Endothelial cell of umbilical vein (primary cell): ENCODE measurements at regions not wholly inside any gene's neighbourhood (a gene's known extent, or its start where the extent isn't known, plus 50 kb on each side); places are given as distances from the start of the nearest gene placed in this dataset.

Source experiments
- BruUV-seq: library from RNA; stranded (reverse); fragments of 400-500 nt; replicated peaks from 2 replicates; lab custom pipeline; 2021; lab: Mats Ljungman, UMichigan
- CTCF ChIA-PET: fragments of 300-600, 350-600 bp; sonication (Branson Sonifier 250); formaldehyde crosslinking; loops from one replicate; lab custom pipeline; 2021; ENCODE audit warnings: antibody characterized with exemption, inconsistent platforms; lab: Charles Lee
- POLR2A ChIA-PET: fragments of 300-600, 350-600 bp; sonication (Branson Sonifier 250); formaldehyde crosslinking; loops from one replicate; lab custom pipeline; 2021; ENCODE audit warnings: antibody characterized with exemption, inconsistent platforms; lab: Charles Lee
- DNase-seq: peaks from one replicate; pipeline ENCODE4 v3.0.0-alpha.2; 2011; ENCODE audit warnings: low read depth, low spot score
- FAIRE-seq: peaks from 2 replicates; lab custom pipeline; 2011; peaks lifted over from hg19 to GRCh38; lab: Jason Lieb, UNC
- H2AFZ ChIP-seq: 2 replicates; pipeline ENCODE4 v1.6.0; 2012; ENCODE audit warnings: low read depth, low read length, control low read depth, inconsistent platforms
- H3K27ac ChIP-seq: 2 replicates; pipeline ENCODE4 v1.5.1; 2011; ENCODE audit warnings: low read depth, mild to moderate bottlenecking, control low read depth, low read length, moderate library complexity; ENCODE audit not compliant: insufficient read depth
- H3K27me3 ChIP-seq, 2 experiments: 2 replicates each; pipeline versions ENCODE4 v1.6.0 to v1.6.1; 2011; ENCODE audit warnings: low read length in 2 of 2, mixed read lengths in 1 of 2; ENCODE audit not compliant: control insufficient read depth in 2 of 2, insufficient read depth in 2 of 2
- H3K36me3 ChIP-seq, 2 experiments: 2 replicates in 1 of 2; 3 replicates in 1 of 2; pipeline ENCODE4 v1.5.1; 2011; ENCODE audit warnings: low read length in 2 of 2, mild to moderate bottlenecking in 1 of 2, moderate library complexity in 1 of 2; ENCODE audit not compliant: control insufficient read depth in 2 of 2, insufficient read depth in 2 of 2; ENCODE audit errors: extremely low read depth in 1 of 2
- H3K4me1 ChIP-seq: 3 replicates; pipeline ENCODE4 v1.5.1; 2011; ENCODE audit warnings: mild to moderate bottlenecking, low read length; ENCODE audit not compliant: control insufficient read depth, insufficient read depth; ENCODE audit errors: extremely low read depth
- H3K4me2 ChIP-seq: 2 replicates; pipeline ENCODE4 v1.6.1; 2011; ENCODE audit warnings: low read length, control low read depth, mixed read lengths; ENCODE audit not compliant: insufficient read depth
- H3K4me3 ChIP-seq, 3 experiments: fragments of 200-600 bp in 1 of 3; sonication (generic), shearing (Covaris generic) in 1 of 3; replicated peaks in 1 of 3; 2 replicates each; pipeline ENCODE4 v1.5.1; 2011 to 2016; ENCODE audit warnings: control low read depth in 3 of 3, low read length in 3 of 3, mild to moderate bottlenecking in 2 of 3, inconsistent platforms in 1 of 3, low read depth in 1 of 3, moderate library complexity in 1 of 3; ENCODE audit not compliant: insufficient read depth in 1 of 3
- H3K79me2 ChIP-seq: 2 replicates; pipeline ENCODE4 v1.6.0; 2012; ENCODE audit warnings: low read length, inconsistent platforms; ENCODE audit not compliant: control insufficient read depth, insufficient read depth
- H3K9ac ChIP-seq: replicated peaks from 2 replicates; pipeline ENCODE3; 2011; ENCODE audit warnings: low read length, control low read depth; ENCODE audit not compliant: insufficient read depth; ENCODE audit errors: extremely low read depth
- H3K9me1 ChIP-seq: replicated peaks from 3 replicates; pipeline ENCODE4 v1.6.0; 2011; ENCODE audit warnings: mild to moderate bottlenecking, low read length; ENCODE audit not compliant: control insufficient read depth, insufficient read depth; ENCODE audit errors: extremely low read depth
- H3K9me3 ChIP-seq: replicated peaks from 2 replicates; pipeline ENCODE4 v1.5.1; 2012; ENCODE audit warnings: low read length, inconsistent platforms; ENCODE audit not compliant: control insufficient read depth, insufficient read depth
- H4K20me1 ChIP-seq: replicated peaks from 2 replicates; pipeline ENCODE3; 2011; ENCODE audit warnings: mild to moderate bottlenecking, low read length; ENCODE audit not compliant: control insufficient read depth, insufficient read depth; ENCODE audit errors: extremely low read depth
- EZH2 ChIP-seq: IDR thresholded peaks from 2 replicates; pipeline ENCODE4 v1.6.1; 2012; ENCODE audit warnings: borderline replicate concordance, low read depth, mild to moderate bottlenecking, moderate library complexity, low read length, inconsistent platforms; ENCODE audit not compliant: severe bottlenecking
- FOS ChIP-seq: IDR thresholded peaks from 2 replicates; pipeline ENCODE4 v1.6.1; 2011; ENCODE audit warnings: mild to moderate bottlenecking, low read length, moderate library complexity, borderline replicate concordance; ENCODE audit not compliant: insufficient read depth
- GATA2 ChIP-seq: IDR thresholded peaks from 2 replicates; pipeline ENCODE4 v1.7.0; 2011; ENCODE audit warnings: low read depth, mild to moderate bottlenecking, moderate library complexity, mixed read lengths, low read length; ENCODE audit not compliant: insufficient read length, insufficient read depth
- JUN ChIP-seq: IDR thresholded peaks from 2 replicates; pipeline ENCODE4 v1.6.1; 2011; ENCODE audit warnings: borderline replicate concordance, low read depth; ENCODE audit not compliant: insufficient read length, insufficient read depth
- MYC ChIP-seq: IDR thresholded peaks from one replicate; pipeline ENCODE4 v1.6.1; 2011; ENCODE audit warnings: mild to moderate bottlenecking, low read depth, low read length
- POLR2A ChIP-seq: IDR thresholded peaks from 2 replicates; pipeline ENCODE4 v1.6.1; 2012; ENCODE audit warnings: low read depth, mild to moderate bottlenecking, control low read depth, low read length
- POLR2AphosphoS5 ChIP-seq: IDR thresholded peaks from 2 replicates; pipeline ENCODE4 v1.6.1; 2012; ENCODE audit warnings: low read depth, mild to moderate bottlenecking, control low read depth, low read length, moderate library complexity; ENCODE audit not compliant: insufficient read depth
- dilution Hi-C: fragments of 300-500 bp; cut with MboI; formaldehyde crosslinking; loops from one replicate; pipeline ENCODE4 v1.15.0; 2019; ENCODE audit warnings: low sequenced_read_pairs; ENCODE audit not compliant: extremely low pct_ligation_motif_present
- intact Hi-C: fragments of 100-400 bp; cut with micrococcal nuclease; formaldehyde crosslinking; loops from one replicate; pipeline ENCODE4 v1.10.0; 2022
- TF ChIP-seq, protein P1 (sequence below): IDR thresholded peaks from 2 replicates; pipeline ENCODE4 v1.6.1; 2011; ENCODE audit not compliant: insufficient read depth, insufficient read length
- TF ChIP-seq, protein P2 (sequence below), 2 donors: IDR thresholded peaks; 1 replicate in 1 of 2; 2 replicates in 1 of 2; pipeline ENCODE4 v1.5.1; 2011; ENCODE audit warnings: low read length in 2 of 2, mild to moderate bottlenecking in 2 of 2, moderate library complexity in 2 of 2, control low read depth in 1 of 2, inconsistent platforms in 1 of 2, low read depth in 1 of 2; ENCODE audit not compliant: insufficient read depth in 1 of 2; ENCODE audit errors: extremely low read depth in 1 of 2

DNA sequence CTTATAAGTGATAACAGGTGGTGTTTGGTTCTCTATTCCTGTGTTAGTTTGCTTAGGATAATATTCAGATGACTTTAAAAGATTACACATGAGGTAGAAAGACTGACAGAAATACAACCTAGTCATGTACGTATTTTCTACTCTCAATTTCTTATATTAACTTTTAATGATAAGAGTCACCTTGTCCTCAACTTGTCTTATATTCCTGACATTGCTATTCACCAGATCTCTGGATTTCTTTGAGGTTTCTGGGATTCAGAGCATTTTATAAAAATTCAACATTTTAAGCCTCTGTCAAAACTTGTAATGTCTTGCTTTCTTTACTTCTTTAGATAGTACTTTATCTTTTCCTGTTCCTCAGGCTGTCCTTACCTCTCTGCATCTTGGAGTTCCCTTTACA lies 234.2 kb downstream of the TBX15 start:
- FAIRE-seq (no peak), DNase-seq (no peak)
- Histone ChIP-seq H3K4me2 (no peak overlapping the region), H2AFZ (no peak overlapping the region), H3K9me1 (no peaks in the 10 kb centered on the region), H3K79me2 (no peaks in the 10 kb centered on the region), H3K27me3 (no peaks in the 10 kb centered on the region), H3K27ac (no peak overlapping the region), H3K9ac (no peak overlapping the region), H3K9me3 (no peaks in the 10 kb centered on the region), H3K4me1 (no peaks in the 10 kb centered on the region), H4K20me1 (no peaks in the 10 kb centered on the region), H3K4me3 (no peak overlapping the region), H3K36me3 (no peaks in the 10 kb centered on the region)
- ChIA-PET POLR2A (no interaction called here), CTCF (no interaction called here)
- no TSS peak for BruUV-seq
- intact Hi-C loops (no loop called here), dilution Hi-C loops (no loop called here)
- TF ChIP-seq, protein P1, sequence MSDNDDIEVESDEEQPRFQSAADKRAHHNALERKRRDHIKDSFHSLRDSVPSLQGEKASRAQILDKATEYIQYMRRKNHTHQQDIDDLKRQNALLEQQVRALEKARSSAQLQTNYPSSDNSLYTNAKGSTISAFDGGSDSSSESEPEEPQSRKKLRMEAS: no peak
- TF ChIP-seq POLR2A: no peak
- no peak for TF ChIP-seq EZH2
- TF ChIP-seq JUN: no peak
- TF ChIP-seq, protein P2, sequence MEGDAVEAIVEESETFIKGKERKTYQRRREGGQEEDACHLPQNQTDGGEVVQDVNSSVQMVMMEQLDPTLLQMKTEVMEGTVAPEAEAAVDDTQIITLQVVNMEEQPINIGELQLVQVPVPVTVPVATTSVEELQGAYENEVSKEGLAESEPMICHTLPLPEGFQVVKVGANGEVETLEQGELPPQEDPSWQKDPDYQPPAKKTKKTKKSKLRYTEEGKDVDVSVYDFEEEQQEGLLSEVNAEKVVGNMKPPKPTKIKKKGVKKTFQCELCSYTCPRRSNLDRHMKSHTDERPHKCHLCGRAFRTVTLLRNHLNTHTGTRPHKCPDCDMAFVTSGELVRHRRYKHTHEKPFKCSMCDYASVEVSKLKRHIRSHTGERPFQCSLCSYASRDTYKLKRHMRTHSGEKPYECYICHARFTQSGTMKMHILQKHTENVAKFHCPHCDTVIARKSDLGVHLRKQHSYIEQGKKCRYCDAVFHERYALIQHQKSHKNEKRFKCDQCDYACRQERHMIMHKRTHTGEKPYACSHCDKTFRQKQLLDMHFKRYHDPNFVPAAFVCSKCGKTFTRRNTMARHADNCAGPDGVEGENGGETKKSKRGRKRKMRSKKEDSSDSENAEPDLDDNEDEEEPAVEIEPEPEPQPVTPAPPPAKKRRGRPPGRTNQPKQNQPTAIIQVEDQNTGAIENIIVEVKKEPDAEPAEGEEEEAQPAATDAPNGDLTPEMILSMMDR (IDR thresholded peaks at IDR 0.05; ENCODE audit: extremely low read depth in 1 of 2, insufficient read depth in 1 of 2, low read depth in 1 of 2, low read length in 2 of 2): no peak
- no peak for TF ChIP-seq GATA2
- TF ChIP-seq MYC: no peak
- TF ChIP-seq POLR2AphosphoS5: no peak
- no peak for TF ChIP-seq FOS
